Thyroid gland (tissue), 4 donors: ENCODE measurements at regions not wholly inside any gene's neighbourhood (a gene's known extent, or its start where the extent isn't known, plus 50 kb on each side); places are given as distances from the start of the nearest gene placed in this dataset.

Source experiments
- POLR2A ChIP-seq, 2 donors: fragments of 450-650 bp; IDR thresholded peaks; one replicate each; pipeline ENCODE4 v1.6.1; 2017; ENCODE audit warnings: antibody characterized with exemption in 2 of 2, mild to moderate bottlenecking in 2 of 2, moderate library complexity in 1 of 2
- TF ChIP-seq, protein P1 (sequence below), 6 experiments: fragments of 200-600 bp in 3 of 6; fragments of 450-650 bp in 3 of 6; sonication (generic) in 3 of 6; IDR thresholded peaks; one replicate each; pipeline ENCODE4 v1.5.1; 2016 to 2019; ENCODE audit warnings: antibody characterized with exemption in 6 of 6, mild to moderate bottlenecking in 2 of 6, inconsistent platforms in 1 of 6, moderate library complexity in 1 of 6

DNA sequence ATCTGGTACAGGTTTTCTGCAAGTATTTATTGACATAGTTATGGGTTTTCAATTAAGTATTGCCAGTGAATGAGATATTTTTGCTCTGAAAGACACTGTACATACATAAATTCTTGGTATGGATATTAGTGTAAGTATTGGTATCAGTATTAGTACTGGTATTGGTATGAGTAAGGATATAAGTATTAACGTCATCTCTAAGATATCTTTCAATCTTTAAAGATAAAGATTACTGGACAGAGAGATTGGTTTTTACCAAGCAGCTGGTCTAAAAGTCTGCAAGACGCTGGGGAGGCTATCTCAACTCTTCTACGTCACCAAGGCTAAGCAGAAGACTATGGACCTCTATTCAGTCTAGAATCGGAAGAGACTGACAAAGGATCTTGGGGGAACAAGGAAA is 234.5 kb downstream of the NXPE2 start:
- TF ChIP-seq, protein P1, sequence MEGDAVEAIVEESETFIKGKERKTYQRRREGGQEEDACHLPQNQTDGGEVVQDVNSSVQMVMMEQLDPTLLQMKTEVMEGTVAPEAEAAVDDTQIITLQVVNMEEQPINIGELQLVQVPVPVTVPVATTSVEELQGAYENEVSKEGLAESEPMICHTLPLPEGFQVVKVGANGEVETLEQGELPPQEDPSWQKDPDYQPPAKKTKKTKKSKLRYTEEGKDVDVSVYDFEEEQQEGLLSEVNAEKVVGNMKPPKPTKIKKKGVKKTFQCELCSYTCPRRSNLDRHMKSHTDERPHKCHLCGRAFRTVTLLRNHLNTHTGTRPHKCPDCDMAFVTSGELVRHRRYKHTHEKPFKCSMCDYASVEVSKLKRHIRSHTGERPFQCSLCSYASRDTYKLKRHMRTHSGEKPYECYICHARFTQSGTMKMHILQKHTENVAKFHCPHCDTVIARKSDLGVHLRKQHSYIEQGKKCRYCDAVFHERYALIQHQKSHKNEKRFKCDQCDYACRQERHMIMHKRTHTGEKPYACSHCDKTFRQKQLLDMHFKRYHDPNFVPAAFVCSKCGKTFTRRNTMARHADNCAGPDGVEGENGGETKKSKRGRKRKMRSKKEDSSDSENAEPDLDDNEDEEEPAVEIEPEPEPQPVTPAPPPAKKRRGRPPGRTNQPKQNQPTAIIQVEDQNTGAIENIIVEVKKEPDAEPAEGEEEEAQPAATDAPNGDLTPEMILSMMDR (IDR thresholded peaks at IDR 0.05), result no peak
- no peak for TF ChIP-seq POLR2A (IDR thresholded peaks at IDR 0.05)
